ENCODE measurements at regions not wholly inside any gene's neighbourhood (a gene's known extent, or its start where the extent isn't known, plus 50 kb on each side); places are given as distances from the start of the nearest gene placed in this dataset.
A peak's percentile ranks its signal among the peaks of the same experiment; 100 is the strongest.

DNA sequence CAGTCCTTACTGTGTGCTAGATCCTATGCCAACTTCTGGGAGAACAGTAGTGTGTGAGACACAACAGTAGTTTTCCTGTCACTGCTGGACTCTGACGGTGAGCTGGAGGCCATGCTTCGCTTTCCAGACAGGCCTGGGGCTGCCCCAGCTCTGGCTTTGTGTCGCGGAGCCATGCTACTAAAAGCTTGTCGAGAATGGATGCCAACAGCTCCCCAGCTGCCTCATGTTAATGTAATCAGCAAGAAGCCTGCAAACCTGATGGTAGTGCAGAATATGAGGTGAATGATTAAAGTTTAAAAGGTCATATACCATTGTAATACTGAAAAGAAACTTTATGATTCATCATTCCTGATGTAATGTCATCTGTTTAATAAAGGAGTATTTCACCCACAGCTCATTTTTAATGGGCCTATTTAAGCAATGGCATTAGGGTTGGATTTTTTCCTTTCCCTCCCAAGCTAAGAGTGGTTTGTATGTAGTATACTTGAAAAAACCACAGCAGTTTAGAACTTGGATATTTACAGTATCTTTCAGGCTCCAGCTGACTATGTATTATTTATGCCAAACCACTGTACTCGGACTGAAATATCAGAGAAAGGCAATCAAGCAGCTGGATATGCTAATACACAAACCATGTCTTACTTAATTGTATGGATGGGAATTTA lies 343.0 kb downstream of the NUF2 start:
- peaks cover 0 to 3% (median 0%) of the 10 kb centered on the region in 12 donors for H3K4me1 ChIP-seq
- ATAC-seq (no peak), DNase-seq (peak in 1 of 5 donors; percentile 48)
- intact Hi-C loops (cut with DNase I), result no loop called here
- no peak overlapping the region for H3K4me3 ChIP-seq
- H3K27me3 ChIP-seq, result no peaks in the 10 kb centered on the region
- WGBS, 4 donors, result 65 to 76% (median 72%) methylated on average over 6 of the region's 6 CpGs
- no peak overlapping the region for H3K27ac ChIP-seq
- TF ChIP-seq POLR2A (IDR thresholded peaks at IDR 0.05), result no peak
- no peaks in the 10 kb centered on the region for H3K9me3 ChIP-seq
- no peaks in the 10 kb centered on the region for H3K36me3 ChIP-seq

DNA sequence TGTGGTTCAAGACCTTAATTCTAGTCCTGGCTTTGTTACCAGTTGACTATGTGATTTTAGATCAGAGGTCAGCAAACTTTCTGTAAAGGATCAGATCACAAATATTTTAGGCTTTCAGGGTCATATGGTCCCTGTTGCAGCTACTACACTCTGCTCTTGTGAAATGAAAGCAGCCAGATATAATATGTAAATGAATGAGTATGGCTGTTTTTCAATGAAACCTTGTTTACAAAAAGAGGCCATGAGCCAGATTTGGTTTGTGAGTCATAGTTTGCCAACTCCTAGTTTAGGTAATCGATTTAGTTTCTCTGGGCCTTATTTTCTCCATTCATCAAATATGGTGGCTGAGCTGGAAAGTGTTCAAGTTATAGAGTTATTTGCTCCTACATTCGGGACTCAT lies 346.7 kb downstream of the NUF2 start:
- TF ChIP-seq POLR2A (IDR thresholded peaks at IDR 0.05), result no peak
- TF ChIP-seq, protein P1, sequence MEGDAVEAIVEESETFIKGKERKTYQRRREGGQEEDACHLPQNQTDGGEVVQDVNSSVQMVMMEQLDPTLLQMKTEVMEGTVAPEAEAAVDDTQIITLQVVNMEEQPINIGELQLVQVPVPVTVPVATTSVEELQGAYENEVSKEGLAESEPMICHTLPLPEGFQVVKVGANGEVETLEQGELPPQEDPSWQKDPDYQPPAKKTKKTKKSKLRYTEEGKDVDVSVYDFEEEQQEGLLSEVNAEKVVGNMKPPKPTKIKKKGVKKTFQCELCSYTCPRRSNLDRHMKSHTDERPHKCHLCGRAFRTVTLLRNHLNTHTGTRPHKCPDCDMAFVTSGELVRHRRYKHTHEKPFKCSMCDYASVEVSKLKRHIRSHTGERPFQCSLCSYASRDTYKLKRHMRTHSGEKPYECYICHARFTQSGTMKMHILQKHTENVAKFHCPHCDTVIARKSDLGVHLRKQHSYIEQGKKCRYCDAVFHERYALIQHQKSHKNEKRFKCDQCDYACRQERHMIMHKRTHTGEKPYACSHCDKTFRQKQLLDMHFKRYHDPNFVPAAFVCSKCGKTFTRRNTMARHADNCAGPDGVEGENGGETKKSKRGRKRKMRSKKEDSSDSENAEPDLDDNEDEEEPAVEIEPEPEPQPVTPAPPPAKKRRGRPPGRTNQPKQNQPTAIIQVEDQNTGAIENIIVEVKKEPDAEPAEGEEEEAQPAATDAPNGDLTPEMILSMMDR (IDR thresholded peaks at IDR 0.05), result no peak
- Histone ChIP-seq H3K9me3 (peaks cover 0 to 6% (median 0%) of the 10 kb centered on the region in 12 donors), H3K4me1 (no peaks in the 10 kb centered on the region), H3K27ac (no peak overlapping the region), H3K27me3 (no peaks in the 10 kb centered on the region), H3K4me3 (no peak overlapping the region), H3K36me3 (no peaks in the 10 kb centered on the region)
- 75 to 82% (median 80%) methylated on average over 2 of the region's 2 CpGs for WGBS, 4 donors
- DNase-seq, result no peak
- intact Hi-C loops (cut with DNase I), result no loop called here
- no peak for ATAC-seq

DNA sequence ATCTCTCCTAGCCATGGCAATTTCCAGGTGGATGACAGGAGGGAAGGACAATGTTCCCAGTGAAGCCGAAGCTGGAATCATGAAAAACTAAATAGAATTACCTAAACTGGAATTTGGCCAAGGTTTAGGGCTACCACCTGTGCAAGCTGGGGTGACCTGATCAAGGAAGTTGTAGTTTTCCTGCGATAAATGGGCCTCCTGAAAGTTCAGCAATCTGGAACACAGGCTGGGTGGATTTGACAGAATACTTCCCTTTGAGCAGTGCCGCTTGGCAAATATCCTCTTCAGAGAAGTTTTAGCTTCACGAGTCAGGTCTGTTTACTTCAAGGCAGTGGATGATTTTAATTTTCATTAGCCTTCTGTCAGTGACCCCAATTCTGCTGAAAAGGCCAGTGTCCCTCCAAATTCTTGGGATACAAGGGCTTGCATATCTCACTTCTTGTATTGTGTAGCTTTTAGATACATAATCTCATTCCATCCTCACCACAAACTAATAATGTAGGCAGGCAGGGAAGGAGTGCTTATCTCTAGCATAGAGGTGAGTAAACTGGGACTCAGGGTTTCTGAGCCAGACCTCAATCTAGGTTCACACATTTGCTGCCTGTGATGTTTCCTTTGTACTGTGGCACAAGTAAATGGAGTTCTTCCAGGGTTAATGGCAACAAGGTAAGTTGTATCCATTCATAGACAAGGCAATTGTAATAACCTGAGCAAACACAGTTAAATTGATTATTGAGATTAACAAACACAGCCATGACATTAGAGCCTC lies 349.4 kb downstream of the NUF2 start:
- H3K9me3 ChIP-seq, result peaks cover 0 to 6% (median 0%) of the 10 kb centered on the region in 12 donors
- H3K27ac ChIP-seq, result no peak overlapping the region
- TF ChIP-seq, protein P1 (IDR thresholded peaks at IDR 0.05), result no peak
- TF ChIP-seq POLR2A (IDR thresholded peaks at IDR 0.05), result no peak
- H3K36me3 ChIP-seq, result no peaks in the 10 kb centered on the region
- DNase-seq (no peak), ATAC-seq (no peak)
- H3K4me1 ChIP-seq, result peaks cover 0 to 3% (median 0%) of the 10 kb centered on the region in 12 donors
- intact Hi-C loops (cut with DNase I), result no loop called here
- 65 to 72% (median 66%) methylated on average over 4 of the region's 4 CpGs for WGBS, 4 donors
- no peak overlapping the region for H3K4me3 ChIP-seq
- no peaks in the 10 kb centered on the region for H3K27me3 ChIP-seq

DNA sequence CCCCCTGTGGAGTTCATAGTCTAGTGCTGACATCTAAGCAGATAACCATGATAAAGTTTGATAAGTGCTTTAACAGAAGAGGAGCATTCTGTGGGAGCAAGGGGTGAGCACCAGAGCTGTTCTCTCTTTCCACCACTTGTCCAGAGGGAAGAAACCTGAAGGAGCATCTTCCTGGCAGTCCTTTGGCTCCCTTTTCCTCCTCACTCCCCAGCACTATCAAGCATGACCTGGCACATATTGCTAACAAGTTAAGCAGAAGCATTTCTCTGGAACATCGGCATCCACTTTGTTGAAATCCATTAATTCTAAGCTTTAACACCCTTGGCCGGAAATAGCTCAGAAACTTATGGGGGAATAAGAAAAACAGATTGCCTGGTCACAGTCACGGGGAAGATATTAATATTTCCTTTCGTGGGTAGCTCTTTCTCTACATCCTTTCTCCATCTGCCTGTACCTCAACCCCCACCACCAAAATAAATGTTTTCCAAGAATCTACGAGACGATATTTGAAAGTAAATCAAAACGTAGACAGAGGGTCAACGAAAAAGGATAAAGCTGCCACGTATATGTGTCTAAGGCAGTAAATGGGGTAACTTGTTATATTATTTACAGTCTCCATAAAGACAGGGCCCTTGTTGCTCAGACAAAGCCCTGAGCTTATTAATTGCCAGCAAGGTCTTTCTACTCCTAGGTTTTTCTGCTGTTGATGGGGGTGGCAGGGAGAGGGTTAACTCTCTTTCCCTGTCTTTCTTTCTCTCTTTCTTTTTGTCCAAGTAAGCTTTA lies 351.4 kb downstream of the NUF2 start:
- DNase-seq (no peak), ATAC-seq (no peak)
- Histone ChIP-seq H3K27ac (no peak overlapping the region), H3K4me3 (no peak overlapping the region), H3K36me3 (no peaks in the 10 kb centered on the region), H3K27me3 (no peaks in the 10 kb centered on the region), H3K4me1 (peaks cover 0 to 3% (median 0%) of the 10 kb centered on the region in 12 donors), H3K9me3 (peaks cover 0 to 6% (median 0%) of the 10 kb centered on the region in 12 donors)
- intact Hi-C loops (cut with DNase I), result no loop called here
- WGBS, 4 donors, result 74 to 83% (median 81%) methylated on average over 9 of the region's 9 CpGs
- no peak for TF ChIP-seq POLR2A (IDR thresholded peaks at IDR 0.05)

DNA sequence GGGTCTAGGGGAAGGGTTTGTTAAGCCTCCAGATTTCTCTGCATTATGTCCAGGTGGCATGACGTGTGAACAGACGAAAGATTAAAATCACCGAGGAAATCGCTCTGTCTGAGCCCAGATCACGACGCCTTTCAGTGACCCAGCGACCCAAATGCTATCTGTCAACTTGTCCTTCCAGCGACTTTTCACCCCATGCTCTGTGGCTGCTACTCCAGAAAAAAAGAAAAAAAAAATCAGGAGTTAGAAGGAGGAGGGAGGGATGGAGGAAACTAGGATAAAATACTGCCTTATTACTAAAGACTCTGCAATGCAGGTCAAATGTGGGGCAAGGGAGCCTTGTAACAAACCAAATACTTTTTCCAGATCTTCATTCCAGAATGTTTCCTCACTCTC lies 352.0 kb downstream of the NUF2 start:
- Histone ChIP-seq H3K36me3 (no peaks in the 10 kb centered on the region), H3K4me1 (peaks cover 0 to 3% (median 0%) of the 10 kb centered on the region in 12 donors), H3K27me3 (no peaks in the 10 kb centered on the region), H3K4me3 (no peak overlapping the region), H3K9me3 (peaks cover 0 to 6% (median 0%) of the 10 kb centered on the region in 12 donors), H3K27ac (no peak overlapping the region)
- WGBS, 4 donors, result 37 to 53% (median 43%) methylated on average over 8 of the region's 8 CpGs
- DNase-seq (no peak), ATAC-seq (no peak)
- intact Hi-C loops (cut with DNase I), result no loop called here
- TF ChIP-seq, protein P1 (IDR thresholded peaks at IDR 0.05), result no peak
- TF ChIP-seq POLR2A (IDR thresholded peaks at IDR 0.05), result no peak

Measured in heart left ventricle (tissue), 16 donors.